Skin epidermis (tissue), 12 donors: ENCODE measurements at regions not wholly inside any gene's neighbourhood (a gene's known extent, or its start where the extent isn't known, plus 50 kb on each side); places are given as distances from the start of the nearest gene placed in this dataset.

Experiments used
- H3K27ac ChIP-seq, 21 experiments: fragments of 200-600 bp; sonication (generic) in 11 of 21; one replicate each; pipeline ENCODE4 v1.5.0; 2020; ENCODE audit warnings: mild to moderate bottlenecking in 3 of 21, inconsistent platforms in 2 of 21, moderate library complexity in 2 of 21
- H3K4me3 ChIP-seq, 7 experiments: fragments of 200-600 bp; sonication (generic) in 2 of 7; one replicate each; pipeline ENCODE4 v1.5.0; 2020; ENCODE audit warnings: inconsistent platforms in 2 of 7, mild to moderate bottlenecking in 2 of 7, moderate library complexity in 1 of 7

DNA sequence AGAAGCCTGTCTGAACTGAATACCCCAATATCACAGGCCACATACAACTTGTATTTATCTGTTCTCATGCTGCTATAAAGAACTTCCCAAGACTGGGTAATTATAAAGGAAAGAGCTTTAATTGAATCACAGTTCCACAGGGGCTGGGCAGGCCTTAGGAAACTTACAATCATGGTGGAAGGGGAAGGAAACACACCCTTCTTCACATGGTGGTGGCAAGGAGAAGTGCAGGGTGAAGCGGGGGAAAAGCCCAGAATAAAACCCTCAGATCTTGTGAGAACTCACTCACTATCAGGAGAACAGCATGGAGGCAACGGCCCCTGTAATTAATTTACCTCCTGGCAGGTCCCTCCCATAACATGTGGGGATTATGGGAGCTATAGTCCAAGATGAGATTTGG, 50.3 kb upstream of the FNDC1 start:
- Histone ChIP-seq H3K4me3 (no peak overlapping the region), H3K27ac (no peak overlapping the region)

GRCh38 chr6:159117563-159117962, 51.6 kb upstream of the FNDC1 start:
- peak overlapping the region in 12 of 21 experiments; percentile 1 to 75 (median 38) for H3K27ac ChIP-seq
- H3K4me3 ChIP-seq: no peak overlapping the region

DNA sequence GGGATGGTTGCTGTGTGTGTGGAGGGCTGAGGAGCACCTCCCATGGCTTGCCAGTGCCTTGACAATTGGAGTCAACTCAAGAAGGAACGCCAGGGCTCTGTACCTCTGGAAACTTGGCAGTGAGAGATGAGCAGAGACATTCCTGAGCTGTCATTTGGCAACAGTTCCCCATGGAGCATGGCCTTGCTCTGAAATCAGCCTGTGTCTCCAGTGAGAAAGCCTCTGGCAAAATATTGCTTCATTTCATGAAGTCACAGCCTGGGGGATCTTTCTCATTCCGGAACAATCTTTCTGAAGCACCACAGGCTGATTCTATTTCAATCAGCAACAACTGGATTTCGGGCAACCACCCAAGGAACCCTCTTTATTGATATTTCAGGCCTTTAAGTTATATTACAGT, 52.2 kb upstream of the FNDC1 start:
- H3K4me3 ChIP-seq: no peak overlapping the region
- H3K27ac ChIP-seq: peak overlapping the region in 14 of 21 experiments; percentile 1 to 75 (median 34)

- Histone ChIP-seq H3K27ac (peak overlapping the region in 7 of 21 experiments; percentile 22 to 75 (median 38)), H3K4me3 (no peak overlapping the region)
These were observed 52.9 kb upstream of the FNDC1 start for GRCh38 chr6:159116343-159116742.

DNA sequence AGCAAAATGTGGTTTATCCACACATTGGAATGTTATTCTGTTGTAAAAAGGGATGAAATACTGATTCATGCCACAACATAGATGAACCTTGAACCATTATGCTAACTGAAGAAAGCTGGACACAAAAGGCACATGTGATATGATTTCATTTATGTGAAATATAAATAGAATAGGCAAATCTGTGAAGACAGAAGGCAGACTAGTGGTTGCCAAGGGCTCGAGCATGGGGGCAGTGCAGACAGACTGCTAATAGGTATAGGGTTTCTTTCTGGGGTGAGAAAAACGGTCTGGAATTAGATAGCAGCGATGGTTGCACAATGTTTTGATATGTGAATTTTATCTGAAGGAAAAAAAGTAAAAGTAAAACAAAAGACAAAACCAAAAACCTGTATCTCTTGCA, 54.6 kb upstream of the FNDC1 start:
- no peak overlapping the region for H3K4me3 ChIP-seq
- H3K27ac ChIP-seq: peak overlapping the region in 1 of 21 experiments; percentile 2

DNA sequence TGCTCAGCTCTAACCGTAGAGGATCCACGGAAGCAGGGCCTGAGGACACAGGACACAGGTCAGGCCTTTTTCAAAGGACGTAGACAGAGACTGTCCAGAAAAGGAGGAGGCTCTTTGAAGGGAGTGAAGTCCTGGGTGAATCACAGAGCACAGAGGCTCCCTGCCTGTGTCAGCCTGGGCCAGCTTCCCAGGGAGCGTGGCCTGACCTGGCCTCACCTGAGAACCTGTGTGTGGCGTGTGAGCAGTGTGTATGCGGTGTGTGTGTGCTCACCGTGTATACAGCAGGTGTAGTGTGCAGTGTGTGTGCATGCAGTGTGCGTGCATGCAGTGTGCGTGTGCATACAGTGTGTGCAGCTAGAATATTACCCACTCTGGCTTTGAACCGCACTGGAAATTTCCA, 56.0 kb upstream of the FNDC1 start:
- Histone ChIP-seq H3K27ac (no peak overlapping the region), H3K4me3 (no peak overlapping the region)

- Histone ChIP-seq H3K27ac (no peak overlapping the region), H3K4me3 (no peak overlapping the region)
These were observed 56.5 kb upstream of the FNDC1 start for GRCh38 chr6:159112714-159113113.

DNA sequence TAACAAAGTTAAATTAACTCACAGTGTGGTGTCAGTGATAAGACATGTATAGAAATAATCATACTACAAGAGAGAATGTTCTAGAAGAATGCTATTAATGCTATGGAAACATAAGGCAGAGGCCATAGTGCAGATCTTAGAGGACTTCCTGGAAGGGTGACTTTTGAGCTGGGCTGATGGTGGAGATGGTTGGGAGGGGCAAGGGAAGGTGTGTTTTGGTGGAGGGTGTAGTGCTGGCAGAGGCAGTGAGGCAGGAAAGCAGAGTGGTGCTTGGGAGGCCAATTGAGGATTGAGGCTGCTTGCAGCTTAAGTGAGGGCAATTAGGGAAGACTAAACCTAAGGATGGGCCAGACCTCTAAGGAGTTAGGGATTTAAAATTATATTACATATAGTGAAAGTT, 58.5 kb upstream of the FNDC1 start:
- H3K4me3 ChIP-seq: no peak overlapping the region

GRCh38 chr6:159110013-159110412, 59.2 kb upstream of the FNDC1 start:
- H3K4me3 ChIP-seq: no peak overlapping the region
- peak overlapping the region in 2 of 21 experiments; percentile 5 to 90 for H3K27ac ChIP-seq

More for the DNA sequence above, 58.5 kb upstream of the FNDC1 start:
- no peak overlapping the region for H3K27ac ChIP-seq

- peak overlapping the region in 3 of 21 experiments; percentile 5 to 90 (median 8) for H3K27ac ChIP-seq
- H3K4me3 ChIP-seq: no peak overlapping the region
These were observed 59.8 kb upstream of the FNDC1 start for GRCh38 chr6:159109391-159109790.

DNA sequence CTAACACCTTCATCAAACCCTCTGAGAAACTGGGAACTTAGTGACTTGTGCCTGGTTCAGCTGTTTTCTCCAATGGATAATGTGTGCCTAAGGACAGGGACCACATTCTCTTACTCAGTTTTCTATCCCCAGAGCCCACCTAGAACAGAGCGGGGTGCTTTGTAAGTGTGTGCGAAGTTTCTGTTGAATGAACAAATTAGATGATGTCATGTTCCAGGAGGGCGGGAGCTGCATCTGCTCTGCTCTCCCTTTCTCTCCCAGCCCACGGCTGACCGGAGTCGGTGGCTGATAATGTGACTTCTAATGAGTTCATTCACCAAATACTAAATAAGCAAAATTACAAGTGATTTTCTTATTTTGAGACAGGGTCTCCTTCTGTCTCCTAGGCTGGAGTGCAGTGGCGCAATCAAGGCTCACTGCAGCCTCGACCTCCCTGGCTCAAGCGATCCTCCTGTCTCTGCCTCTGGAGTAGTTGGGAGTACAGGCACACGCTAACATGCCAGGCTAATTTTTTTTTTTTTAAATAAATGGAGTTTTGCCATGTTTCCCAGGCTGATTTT, 60.7 kb upstream of the FNDC1 start:
- Histone ChIP-seq H3K4me3 (no peak overlapping the region), H3K27ac (peak overlapping the region in 4 of 21 experiments; percentile 15 to 90 (median 80))

- Histone ChIP-seq H3K27ac (peak overlapping the region in 14 of 21 experiments; percentile 12 to 90 (median 64)), H3K4me3 (no peak overlapping the region)
These were observed 61.5 kb upstream of the FNDC1 start for GRCh38 chr6:159107451-159108260.

- peak overlapping the region in 14 of 21 experiments; percentile 4 to 90 (median 66) for H3K27ac ChIP-seq
- no peak overlapping the region for H3K4me3 ChIP-seq
These were observed 61.9 kb upstream of the TAGAP start for GRCh38 chr6:159106627-159107241.

- Histone ChIP-seq H3K4me3 (no peak overlapping the region), H3K27ac (peak overlapping the region in 5 of 21 experiments; percentile 10 to 72 (median 42))
These were observed 60.9 kb upstream of the TAGAP start for GRCh38 chr6:159105716-159106115.

DNA sequence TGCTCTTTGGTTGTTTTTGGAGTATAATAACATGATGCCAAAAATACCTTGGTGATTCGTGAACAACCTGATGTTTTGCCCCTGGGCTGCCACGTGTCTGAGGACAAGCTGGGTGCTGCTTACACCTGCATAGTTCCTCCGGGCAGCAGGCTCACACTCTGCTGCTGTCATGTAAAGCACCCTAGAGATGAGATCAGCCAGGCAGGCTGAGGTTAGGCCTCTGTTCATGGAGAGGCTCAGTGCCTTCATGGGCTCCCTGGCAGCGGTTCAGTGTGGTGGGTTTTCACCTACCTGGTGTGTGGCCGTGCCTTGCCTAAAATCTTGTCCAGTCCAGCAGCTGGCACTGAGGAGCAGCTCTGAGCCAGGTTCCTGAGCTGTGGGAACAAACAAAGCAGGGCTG, 60.1 kb upstream of the TAGAP start:
- Histone ChIP-seq H3K4me3 (no peak overlapping the region), H3K27ac (peak overlapping the region in 4 of 21 experiments; percentile 9 to 54 (median 22))

GRCh38 chr6:159104163-159104925, 59.6 kb upstream of the TAGAP start:
- Histone ChIP-seq H3K27ac (peak overlapping the region in 5 of 21 experiments; percentile 26 to 63 (median 42)), H3K4me3 (no peak overlapping the region)

DNA sequence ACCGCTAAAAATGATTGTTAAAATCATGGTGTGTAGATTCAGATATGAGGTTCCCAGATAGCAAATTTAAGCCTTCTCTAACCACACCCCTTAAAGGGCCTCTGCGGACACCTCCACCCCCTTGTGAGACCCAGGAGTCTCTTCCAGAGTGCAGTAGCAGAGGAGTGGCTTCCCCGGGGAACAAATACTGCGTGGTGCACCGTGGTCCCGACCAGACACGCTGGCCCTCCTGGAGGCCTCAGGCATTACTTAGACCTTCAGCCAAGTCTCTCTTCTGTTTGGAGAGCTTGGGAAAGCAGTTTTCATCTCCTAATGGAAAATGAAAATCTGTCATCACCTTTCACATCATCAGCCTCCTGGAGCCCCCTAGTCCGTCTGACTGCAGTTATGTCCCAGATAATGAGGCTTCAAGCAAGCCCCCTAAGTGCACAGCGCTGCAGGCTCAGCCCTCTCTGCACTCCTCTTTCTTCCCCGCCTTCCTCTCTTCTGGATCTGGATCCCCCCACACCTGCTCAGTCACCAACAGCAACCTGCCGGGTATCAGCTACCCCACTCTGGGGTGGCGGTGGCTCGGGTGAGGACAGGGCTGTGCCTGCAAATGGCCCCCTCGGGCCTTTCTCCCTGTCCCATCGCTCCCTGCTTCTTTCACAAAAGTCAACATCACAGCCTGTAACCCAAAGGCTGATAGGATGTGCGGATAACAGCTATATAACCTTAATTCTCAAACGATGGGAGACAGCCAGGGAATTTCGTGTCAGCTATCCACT, 58.8 kb upstream of the TAGAP start:
- H3K4me3 ChIP-seq: no peak overlapping the region
- H3K27ac ChIP-seq: peak overlapping the region in 4 of 21 experiments; percentile 32 to 63 (median 48)

DNA sequence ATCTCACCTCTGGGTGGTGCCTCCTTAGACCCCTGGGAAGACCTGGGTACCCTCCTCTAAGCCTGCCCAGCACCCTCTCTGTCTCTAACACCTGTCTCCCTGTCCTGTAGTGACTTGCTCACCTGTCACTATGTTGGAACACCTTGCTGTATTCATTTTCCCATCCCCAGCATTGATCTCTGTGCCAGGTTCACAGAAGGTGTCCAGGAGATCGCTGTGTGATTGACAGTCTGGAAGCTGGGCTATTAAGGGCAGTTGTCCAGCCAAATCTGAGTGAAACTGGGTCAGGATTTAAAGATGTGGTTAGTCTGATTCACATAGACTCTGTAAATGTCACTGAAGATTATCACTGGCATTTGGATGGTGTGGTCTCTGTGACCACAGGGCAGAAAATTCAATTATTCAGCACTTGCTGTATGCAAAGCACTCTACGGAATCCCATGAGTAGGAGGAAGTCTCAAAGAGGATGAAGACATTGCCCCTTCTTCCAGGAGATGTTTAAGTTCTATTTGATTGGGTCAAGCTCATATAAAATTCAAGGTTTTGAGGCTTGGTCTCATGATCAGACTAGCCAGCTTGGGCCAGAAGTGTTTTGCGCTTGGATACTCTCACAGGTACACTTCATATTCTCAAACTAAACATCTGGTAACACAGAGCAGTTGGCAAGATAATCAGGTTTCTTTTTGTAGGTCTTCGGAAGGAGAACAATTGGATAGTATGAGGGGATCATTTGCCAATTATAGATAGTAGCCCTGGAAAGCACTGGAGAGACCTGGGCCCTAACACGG, 57.8 kb upstream of the TAGAP start:
- no peak overlapping the region for H3K4me3 ChIP-seq
- H3K27ac ChIP-seq: no peak overlapping the region
